Peyer's patch (tissue), 4 donors: ENCODE measurements at regions not wholly inside any gene's neighbourhood (a gene's known extent, or its start where the extent isn't known, plus 50 kb on each side); places are given as distances from the start of the nearest gene placed in this dataset.

Experiments used
- DNase-seq, 3 donors: peaks; one replicate each; pipeline ENCODE4 v3.0.0-alpha.2; 2017 to 2019
- H3K27ac ChIP-seq, 4 donors: fragments of 200-600 bp; sonication (generic); one replicate each; pipeline ENCODE4 v1.5.1; 2016 to 2019
- H3K27me3 ChIP-seq, 2 donors: fragments of 200-600 bp; sonication (generic); one replicate each; pipeline ENCODE4 v1.5.1; 2019
- H3K36me3 ChIP-seq, 3 donors: fragments of 200-600 bp; sonication (generic); one replicate each; pipeline ENCODE4 v1.5.1; 2016 to 2019
- H3K4me1 ChIP-seq, 4 donors: fragments of 200-600 bp; sonication (generic); one replicate each; pipeline ENCODE4 v1.5.1; 2016 to 2019
- H3K4me3 ChIP-seq, 4 donors: fragments of 200-600 bp; sonication (generic); 1 replicate in 3 of 4; 2 replicates in 1 of 4; pipeline ENCODE4 v1.5.1; 2016 to 2019; ENCODE audit warnings: mild to moderate bottlenecking in 1 of 4
- H3K9me3 ChIP-seq, 4 donors: fragments of 200-600 bp; sonication (generic); one replicate each; pipeline ENCODE4 v1.5.1; 2016 to 2019; ENCODE audit warnings: mild to moderate bottlenecking in 1 of 4
- POLR2A ChIP-seq, 2 donors: fragments of 450-650 bp; IDR thresholded peaks; one replicate each; pipeline ENCODE4 v1.5.1; 2017; ENCODE audit warnings: antibody characterized with exemption in 2 of 2, mild to moderate bottlenecking in 2 of 2, moderate library complexity in 2 of 2
- TF ChIP-seq, protein P1 (sequence below), 6 experiments: fragments of 450-650 bp in 4 of 6; fragments of 200-600 bp in 2 of 6; sonication (generic) in 1 of 6; IDR thresholded peaks; one replicate each; pipeline ENCODE4 v1.5.1; 2017 to 2019; ENCODE audit warnings: antibody characterized with exemption in 6 of 6, mild to moderate bottlenecking in 3 of 6, moderate library complexity in 1 of 6

DNA sequence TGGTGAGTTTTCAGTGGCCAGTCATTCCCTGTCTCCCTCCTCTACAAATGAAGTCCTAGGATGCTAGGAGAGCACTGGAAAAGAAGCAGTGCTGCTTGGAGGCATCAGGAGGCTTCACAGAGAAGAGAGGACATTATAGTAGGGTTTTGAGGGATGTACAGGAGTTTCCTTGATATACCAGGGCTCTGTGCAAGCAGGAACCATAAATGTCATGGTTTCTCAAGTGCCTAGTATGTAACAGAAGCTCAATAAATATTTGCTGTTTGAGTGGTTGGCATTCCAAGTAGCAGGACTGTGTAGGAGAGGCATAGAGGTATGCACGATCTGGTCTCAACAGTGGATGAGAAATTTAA, 133.5 kb upstream of the WNT4 start:
- no peak for TF ChIP-seq POLR2A (IDR thresholded peaks at IDR 0.05)
- TF ChIP-seq, protein P1, sequence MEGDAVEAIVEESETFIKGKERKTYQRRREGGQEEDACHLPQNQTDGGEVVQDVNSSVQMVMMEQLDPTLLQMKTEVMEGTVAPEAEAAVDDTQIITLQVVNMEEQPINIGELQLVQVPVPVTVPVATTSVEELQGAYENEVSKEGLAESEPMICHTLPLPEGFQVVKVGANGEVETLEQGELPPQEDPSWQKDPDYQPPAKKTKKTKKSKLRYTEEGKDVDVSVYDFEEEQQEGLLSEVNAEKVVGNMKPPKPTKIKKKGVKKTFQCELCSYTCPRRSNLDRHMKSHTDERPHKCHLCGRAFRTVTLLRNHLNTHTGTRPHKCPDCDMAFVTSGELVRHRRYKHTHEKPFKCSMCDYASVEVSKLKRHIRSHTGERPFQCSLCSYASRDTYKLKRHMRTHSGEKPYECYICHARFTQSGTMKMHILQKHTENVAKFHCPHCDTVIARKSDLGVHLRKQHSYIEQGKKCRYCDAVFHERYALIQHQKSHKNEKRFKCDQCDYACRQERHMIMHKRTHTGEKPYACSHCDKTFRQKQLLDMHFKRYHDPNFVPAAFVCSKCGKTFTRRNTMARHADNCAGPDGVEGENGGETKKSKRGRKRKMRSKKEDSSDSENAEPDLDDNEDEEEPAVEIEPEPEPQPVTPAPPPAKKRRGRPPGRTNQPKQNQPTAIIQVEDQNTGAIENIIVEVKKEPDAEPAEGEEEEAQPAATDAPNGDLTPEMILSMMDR (IDR thresholded peaks at IDR 0.05): no peak
- no peaks in the 10 kb centered on the region for H3K4me1 ChIP-seq
- no peak overlapping the region for H3K27ac ChIP-seq
- DNase-seq: no peak
- no peaks in the 10 kb centered on the region for H3K36me3 ChIP-seq
- H3K4me3 ChIP-seq: no peak overlapping the region
- no peaks in the 10 kb centered on the region for H3K27me3 ChIP-seq
- H3K9me3 ChIP-seq: no peaks in the 10 kb centered on the region

DNA sequence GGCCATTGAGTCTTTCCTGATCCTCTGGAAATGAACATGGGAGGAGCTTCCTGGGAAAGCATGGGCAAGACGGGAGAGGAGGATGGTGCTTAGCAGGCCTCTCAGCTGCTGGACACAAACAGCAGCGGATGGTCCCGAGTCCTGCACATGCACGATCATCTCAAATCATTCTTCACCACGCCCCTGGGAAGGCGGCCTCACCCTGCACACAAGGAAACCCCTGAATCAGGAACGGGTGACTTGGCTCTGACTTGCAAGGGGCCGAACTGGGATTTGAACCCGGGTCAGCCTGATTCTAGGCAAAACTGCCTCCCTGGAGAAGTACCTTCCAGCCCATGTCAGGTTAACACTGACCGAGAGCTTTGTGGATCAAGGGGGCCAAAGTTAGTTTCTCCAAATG, 134.8 kb upstream of the WNT4 start:
- no peak overlapping the region for H3K27ac ChIP-seq
- TF ChIP-seq, protein P1 (IDR thresholded peaks at IDR 0.05): no peak
- TF ChIP-seq POLR2A (IDR thresholded peaks at IDR 0.05): no peak
- no peaks in the 10 kb centered on the region for H3K4me1 ChIP-seq
- H3K4me3 ChIP-seq: no peak overlapping the region
- H3K9me3 ChIP-seq: no peaks in the 10 kb centered on the region
- no peaks in the 10 kb centered on the region for H3K27me3 ChIP-seq
- H3K36me3 ChIP-seq: no peaks in the 10 kb centered on the region
- DNase-seq: no peak

DNA sequence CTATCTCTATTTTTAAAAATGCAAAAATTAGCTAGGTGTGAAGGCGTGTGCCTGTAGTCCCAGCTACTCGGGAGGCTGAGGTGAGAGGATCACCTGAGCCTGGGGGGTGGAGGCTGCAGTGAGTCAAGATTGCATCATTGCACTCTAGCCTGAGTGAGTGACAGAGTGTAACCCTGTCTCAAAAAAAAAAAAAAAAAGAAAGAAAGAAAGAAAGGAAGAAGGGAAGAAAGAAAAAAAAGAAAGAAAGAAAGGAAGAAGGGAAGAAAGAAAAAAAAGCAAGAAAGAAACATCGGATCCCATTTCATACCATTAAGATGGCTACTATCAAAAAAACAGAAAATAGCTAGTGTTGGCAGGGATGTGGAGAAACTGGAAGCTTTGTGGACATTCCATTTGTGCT, 136.8 kb upstream of the WNT4 start:
- Histone ChIP-seq H3K9me3 (no peaks in the 10 kb centered on the region), H3K27me3 (no peaks in the 10 kb centered on the region), H3K4me3 (no peak overlapping the region), H3K4me1 (no peaks in the 10 kb centered on the region), H3K27ac (no peak overlapping the region), H3K36me3 (no peaks in the 10 kb centered on the region)
- DNase-seq: no peak
- TF ChIP-seq, protein P1 (IDR thresholded peaks at IDR 0.05): no peak
- TF ChIP-seq POLR2A (IDR thresholded peaks at IDR 0.05): no peak

DNA sequence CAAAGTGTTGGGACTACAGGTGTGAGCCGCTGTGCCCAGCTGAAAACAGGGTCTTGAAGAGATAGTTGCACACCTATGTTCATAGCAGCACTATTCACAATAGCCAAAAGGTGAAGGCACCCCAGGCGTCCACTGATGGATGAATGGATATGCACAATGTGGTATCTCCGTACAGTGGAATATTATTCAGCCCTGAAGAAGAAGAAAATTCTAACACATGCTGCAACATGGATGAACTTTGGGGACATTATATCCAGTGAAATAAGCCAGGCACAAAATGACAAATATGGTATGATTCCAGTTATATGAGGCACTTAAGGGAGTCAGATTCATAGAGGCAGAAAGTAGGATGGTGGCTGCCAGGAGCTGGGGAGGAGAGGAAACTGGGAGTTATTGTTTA, 137.6 kb upstream of the WNT4 start:
- Histone ChIP-seq H3K4me3 (no peak overlapping the region), H3K9me3 (no peaks in the 10 kb centered on the region), H3K27ac (no peak overlapping the region), H3K27me3 (no peaks in the 10 kb centered on the region), H3K4me1 (no peaks in the 10 kb centered on the region), H3K36me3 (no peaks in the 10 kb centered on the region)
- TF ChIP-seq, protein P1 (IDR thresholded peaks at IDR 0.05): no peak
- TF ChIP-seq POLR2A (IDR thresholded peaks at IDR 0.05): no peak
- DNase-seq: peak in 1 of 3 donors; percentile 24

DNA sequence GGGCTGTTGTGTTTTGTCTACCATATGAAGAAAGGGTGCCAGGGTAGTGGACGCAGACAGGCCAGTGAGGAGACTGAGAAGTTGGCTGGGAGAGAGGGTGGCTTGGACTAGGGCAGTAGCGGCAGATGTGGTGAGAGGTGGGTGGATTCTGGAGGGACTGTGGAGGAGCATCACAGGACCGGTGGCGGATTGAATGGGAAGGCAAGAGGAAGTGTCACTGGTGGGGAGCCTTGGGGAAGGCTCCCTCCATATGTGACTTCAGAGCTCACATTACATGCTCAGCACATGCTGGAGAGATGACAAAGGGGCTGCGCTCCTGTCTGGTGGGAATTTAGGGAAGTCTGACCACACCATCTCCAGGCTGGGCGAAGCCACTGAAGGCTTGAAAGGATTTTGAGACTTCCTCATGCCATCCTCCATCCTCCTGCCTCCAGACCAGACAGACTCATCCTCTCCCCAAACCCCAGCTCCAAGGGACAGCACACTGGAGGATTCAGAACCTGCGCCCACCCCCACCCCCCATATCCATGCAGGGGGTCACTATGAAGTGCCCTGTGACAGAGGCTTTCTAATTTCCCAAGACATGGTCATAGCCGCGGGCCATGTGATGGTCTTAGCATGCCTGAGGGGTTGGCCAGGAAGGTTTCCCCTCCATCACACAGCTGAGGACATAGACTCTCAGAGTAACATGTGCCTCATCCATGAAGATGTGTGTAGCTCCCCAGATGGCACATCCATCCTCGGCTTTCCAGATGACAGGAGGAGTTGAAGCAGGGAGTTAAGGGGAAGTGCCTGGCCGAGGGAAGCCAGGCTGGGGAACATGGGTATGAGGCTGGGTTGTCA, 138.8 kb upstream of the WNT4 start:
- no peaks in the 10 kb centered on the region for H3K9me3 ChIP-seq
- H3K27me3 ChIP-seq: no peaks in the 10 kb centered on the region
- H3K36me3 ChIP-seq: no peaks in the 10 kb centered on the region
- H3K4me3 ChIP-seq: no peak overlapping the region
- TF ChIP-seq POLR2A (IDR thresholded peaks at IDR 0.05): no peak
- TF ChIP-seq, protein P1 (IDR thresholded peaks at IDR 0.05): no peak
- no peak overlapping the region for H3K27ac ChIP-seq
- no peaks in the 10 kb centered on the region for H3K4me1 ChIP-seq
- peak in 1 of 3 donors; percentile 24 for DNase-seq
